NCI-H446 (cell line): ENCODE measurements at regions not wholly inside any gene's neighbourhood (a gene's known extent, or its start where the extent isn't known, plus 50 kb on each side); places are given as distances from the start of the nearest gene placed in this dataset.
"Not testable (repeated sequence)": the region's sequence is repeated elsewhere in the genome, so short reads cannot be mapped to it uniquely, and the experiment has no call there.

ENCODE experiments used
- DNase-seq, 2 experiments: peaks; one replicate each; lab custom pipeline; 2025; lab: John Stamatoyannopoulos, UW

DNA sequence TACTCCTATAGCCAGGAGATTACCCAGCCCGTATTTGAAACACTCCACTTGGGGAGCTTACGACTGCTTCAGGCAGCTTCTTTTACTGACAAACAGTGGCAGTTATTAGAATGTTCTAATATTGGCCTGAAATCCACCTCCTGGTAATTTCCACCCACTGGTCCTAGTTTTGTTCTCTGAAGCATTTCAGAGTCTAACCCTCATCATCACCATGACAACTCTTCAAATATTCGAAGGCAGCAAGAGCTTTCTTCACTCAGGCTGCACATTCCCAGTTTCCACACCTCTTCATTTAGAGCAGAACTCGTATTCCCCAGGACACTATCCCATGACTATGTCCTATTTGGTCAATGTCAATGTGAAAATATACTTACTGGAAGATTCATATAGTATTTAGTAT is 325.6 kb downstream of the UBE3D start:
- no peak for DNase-seq

DNA sequence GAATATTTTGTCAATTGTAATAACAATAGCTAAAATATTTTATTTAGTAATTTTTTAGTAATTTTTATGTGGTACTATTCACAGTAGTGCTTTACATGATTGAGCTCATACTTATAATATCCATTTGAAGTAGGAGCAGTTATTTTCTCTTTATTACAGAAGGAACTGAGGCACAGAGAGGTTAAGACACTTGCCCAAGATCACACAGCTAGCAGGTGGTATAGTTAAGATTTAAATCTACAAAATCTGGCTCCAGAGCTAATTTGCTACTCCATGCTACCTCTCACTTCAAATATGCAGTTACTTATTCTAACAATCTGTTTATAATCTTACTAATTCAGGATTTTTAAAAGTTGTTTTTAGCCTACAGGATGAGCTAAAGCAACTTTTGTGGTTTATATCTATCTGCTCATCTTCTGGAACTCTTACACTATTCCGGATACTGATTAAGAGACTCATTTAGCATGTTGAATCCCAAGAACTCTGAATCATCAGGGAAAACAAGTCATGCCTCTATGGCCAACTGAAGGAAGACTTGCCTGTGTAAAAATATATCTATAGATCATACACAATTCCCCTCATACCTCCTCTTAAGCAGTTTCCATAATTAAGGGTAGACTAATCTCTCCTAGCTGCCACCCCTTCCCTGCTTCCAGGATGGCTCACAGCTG is 324.2 kb downstream of the UBE3D start:
- DNase-seq = no peak

DNA sequence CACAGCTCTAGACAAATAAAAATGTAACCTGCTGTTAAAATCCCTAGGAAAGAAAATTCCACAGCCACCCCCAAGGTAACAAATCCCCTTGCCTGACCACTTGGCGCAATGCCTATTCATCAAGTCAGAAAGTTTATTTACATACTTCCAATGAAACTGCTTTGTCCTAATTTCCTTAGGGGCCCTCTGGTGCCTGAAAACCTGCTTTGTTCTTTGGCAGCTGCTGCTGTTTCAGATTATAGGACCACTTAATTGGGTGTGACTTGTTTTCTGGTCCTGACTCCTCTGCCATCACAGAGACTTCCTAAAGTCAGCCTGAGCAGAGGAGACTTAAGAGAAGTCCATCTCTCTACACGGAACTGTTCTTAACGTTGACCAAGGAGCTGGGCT is 323.6 kb downstream of the UBE3D start:
- DNase-seq = no peak

DNA sequence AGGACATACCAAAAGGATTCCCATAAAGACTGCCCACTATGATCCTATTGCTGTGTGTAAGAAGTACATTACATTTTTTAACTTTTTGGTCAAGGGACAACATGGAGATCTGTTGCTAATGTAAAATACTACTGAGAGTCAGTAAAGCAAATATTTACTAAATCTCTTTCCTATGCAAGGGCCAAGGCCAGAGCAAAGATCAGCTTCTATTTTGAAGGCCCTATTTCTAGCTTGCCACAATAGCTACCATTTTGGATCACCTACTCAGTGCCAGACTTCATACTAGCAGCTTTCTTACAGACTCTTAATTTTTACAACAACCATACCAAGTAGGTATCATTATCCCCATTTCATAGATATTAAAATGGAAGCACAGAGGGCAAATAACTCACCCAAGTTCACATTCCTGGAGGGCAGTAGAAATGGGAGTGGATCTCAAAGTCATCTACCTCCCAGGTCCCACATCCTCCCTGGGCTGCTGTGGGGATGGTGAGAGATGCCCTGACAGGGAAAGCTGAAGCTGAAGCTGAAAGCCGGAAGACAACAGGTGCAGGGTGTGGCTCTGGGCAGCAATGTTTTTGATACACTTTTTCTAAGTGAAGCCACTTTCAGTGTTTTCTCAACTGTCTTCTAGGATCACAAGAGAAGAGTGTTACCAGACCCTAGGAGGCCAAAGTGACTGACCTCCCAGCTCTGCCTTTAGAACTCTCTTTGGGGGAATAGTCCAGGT is 321.2 kb downstream of the UBE3D start:
- no peak for DNase-seq

DNA sequence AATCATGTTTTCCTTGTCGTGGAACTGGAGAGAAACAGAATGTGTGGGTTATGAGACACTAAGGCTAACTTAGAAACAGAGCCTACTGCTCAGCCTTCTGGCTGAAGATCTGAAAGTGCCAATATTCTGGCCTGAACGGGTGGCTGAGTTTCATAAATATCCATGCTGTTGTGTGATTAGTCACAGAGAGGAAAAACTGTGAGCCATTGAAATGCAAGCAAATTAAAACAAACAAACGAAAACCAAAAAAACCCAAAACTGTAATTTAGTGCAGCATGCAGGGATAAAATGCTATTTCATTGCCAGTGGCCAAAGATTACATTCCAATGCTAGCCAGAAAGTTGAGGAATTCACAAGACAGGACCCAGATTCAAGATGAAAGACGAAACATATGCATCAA is 315.1 kb downstream of the UBE3D start:
- no peak for DNase-seq

DNA sequence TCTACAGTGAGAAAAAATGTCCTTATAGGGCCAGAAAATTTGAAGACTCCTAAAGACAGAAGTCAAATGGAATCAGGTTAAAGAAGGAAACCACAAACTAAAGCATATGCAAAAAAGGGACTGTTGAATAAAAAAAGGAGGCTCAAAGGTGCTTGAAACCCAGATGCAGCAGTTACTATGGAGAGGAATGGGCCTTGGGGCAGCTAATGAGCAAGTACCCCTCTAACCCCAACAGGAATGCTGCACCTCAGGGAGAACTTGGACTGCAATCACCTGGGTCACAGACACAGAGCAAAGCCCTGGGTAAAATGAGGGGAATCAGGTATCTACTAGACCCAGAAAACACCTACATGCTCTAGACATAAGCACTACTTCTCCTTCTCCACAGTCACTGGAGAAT is 313.9 kb downstream of the UBE3D start:
- DNase-seq = no peak

DNA sequence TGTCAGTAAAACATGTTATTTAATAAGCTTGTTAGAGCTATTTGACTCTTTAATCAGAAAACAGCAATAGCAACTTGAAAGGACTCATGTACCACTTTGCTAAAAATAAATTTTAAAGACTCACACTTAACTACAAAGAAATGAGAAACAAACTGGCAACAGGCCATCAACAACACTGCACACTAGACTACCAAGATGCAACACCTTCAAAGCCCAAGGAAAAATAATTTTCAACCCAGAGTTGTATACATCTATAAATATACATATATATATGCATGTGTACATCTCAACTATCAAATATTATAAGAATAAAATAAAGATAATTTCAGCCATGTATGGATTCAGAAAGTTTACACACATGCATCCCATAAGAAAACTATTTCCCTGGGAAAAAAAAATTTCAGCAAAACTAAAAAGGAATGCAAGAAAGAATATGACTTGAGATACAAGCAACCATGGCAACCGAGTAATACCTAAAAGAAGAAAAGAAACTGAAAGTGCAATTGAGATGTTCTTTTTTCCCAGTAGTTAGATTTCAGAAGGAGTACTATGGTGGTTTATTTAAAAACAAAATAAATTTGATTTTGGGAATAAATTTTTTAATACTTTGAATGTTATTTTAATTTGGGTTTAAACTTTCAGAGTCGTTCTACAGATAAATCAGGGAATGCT is 303.8 kb downstream of the UBE3D start:
- DNase-seq = no peak

DNA sequence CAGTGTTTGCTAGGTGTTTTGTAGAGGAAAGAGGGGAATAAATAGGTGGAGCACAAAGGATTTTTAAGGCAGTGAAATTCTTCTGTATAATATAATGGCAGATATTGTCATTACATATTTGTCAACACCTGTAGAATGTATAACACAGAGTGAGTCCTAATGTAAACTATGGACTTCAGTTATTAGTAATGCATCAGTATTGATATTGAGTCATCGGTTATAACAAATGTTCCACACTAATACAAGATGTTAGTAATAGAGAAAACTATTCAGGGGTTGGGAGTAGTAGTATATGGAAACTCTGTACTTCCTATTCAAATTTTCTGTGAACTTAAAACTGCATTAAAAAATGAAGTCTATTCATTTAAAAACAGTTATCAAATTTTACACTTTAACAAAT is 299.2 kb downstream of the UBE3D start:
- DNase-seq = no peak

DNA sequence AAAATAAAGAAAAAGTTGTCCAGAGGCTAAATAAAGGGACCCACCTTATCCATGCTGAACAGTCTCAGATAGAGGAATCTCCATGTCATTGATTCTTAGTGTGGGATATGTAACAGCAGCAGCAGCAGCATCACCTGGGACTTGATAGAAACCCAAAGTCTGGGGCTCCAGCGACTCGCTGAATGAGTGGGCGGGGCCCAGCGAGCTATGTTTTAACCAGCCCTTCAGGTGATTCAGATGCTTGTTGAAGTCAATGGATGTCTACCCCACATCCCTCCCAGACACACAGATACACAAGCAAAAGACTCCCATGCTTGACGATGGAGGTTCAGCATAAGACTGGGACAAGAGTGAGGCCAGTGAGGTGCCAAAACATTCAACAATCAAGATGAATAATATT is 298.6 kb downstream of the UBE3D start:
- no peak for DNase-seq

DNA sequence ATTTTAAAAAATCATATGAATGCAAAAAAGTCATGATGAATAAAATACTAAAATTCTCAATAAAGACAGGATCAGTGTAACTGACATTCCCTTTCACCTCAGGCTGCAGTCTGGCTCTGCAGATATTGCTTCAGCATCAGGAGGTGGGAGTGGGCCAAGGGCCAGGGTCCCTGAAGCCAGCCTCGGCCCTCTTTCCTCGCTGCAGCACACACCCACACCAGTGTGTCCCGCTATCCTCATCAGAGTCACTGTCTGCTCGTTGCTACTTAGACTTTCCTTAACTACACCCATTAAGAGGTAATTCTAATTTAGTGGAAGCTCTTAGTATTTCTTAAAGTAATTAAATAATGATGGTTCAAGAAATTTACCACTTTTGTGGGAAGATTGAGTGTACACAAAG is 298.2 kb downstream of the UBE3D start:
- no peak for DNase-seq

DNA sequence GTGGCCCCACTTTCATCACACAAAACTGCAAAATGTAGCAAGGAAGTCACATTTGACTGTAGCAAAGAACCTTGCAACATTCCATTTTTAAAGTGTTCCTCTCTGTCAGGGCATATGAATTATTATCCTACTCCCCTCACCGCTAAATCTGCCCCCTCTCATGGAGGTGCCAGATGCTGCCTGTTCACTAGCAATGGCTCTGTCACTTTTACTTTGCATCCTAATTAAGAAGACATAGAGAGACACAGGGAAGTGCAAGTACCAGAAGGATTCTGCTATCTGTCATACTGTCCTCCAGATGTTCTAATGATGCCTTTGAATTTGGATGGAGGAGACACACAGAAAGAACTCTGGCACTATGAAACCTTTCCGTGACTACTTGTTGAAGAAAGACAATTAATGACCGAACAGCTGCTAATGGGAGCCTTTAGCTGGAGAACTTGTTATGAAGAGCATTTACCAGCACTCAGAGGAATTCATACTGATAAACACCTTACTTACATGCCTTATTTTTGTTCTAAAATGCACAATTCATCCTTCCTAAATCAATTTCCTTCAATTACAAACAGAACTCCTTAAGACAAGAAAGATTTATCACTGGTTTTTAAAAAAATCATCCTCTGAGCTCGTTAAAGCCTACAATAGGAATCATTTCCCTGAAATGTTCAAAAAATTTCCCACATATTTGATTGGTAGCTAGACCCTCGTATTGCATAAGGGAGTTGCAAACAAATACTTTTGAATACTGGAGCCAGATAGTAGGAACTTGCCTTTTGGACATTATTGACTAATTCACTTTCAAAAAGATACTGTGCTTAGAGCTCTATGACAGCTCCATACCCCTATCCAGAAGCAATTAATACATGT is 292.6 kb downstream of the UBE3D start:
- DNase-seq = no peak

DNA sequence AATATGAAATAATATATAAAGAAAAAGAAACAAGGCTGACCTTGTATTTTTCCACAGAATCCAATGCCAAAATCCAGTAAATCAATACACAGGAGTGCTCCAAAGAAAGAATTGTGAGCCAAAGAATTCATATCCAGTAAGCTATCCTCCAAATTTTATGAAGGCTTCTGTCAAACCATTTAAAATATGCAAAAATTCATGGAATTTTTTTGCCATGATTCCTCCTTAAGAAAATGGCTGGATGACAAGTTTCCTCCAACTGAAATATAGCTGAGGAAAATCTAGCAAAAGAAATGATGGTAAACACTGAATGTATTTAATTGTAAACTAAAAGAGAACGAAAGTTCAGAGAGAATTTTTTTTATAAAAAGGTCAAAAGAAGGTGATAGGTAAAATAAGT is 290.3 kb downstream of the UBE3D start:
- DNase-seq = no peak

DNA sequence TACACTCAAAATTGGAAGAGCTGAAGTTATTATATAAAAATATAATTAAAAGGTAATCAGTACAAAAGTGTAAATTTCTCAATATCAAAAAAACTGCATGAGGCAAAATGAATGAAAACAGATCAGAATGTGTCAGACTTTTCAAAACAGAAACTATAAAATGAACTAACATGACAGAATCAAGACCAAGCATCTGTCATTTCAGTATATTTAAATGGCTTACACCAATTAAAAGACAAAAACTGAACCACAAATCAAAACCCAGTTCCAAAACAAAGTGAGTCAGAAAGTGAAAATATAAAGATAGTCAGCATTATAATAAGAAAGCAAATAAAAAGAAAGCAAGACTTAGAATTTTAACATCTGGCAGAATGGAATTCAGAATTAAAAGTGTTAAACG is 289.7 kb downstream of the UBE3D start:
- DNase-seq = no peak

DNA sequence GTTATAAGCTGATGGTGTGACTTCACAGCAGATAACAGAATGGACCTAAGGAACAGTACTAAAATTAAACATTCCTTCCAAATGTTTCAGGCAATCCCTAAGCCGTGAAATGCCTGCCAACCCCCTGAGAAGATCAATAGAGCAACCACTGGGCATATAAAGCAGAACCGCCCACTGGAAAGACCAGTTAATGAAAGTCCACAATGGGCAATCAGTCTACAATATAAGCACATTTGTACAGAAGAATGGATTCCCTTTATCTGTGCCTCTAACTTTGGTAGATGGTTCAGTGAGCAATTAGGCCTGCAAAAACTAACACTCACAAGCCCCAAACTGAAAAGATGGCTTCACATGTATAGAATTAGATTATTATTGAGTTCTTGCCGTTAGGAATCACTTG is 286.6 kb downstream of the UBE3D start:
- DNase-seq = no peak

DNA sequence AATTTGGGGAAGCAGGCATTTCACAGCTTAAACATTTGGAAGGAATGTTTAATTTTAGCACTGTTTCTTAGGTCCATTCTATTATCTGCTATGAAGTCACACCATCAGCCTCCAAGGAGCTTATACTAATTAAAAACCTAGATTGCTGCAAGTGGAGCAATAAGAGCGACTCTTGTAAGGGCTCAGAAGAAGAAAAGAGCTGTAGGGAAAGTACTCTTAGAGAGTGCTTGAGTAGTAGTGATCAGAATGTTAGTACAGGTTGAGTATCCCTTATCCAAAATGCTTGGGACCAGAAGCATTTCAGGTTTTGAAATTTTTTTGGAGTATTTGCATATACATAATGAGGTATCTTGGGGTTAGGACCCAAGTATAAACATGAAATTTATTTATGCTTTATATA is 285.3 kb downstream of the UBE3D start:
- no peak for DNase-seq

DNA sequence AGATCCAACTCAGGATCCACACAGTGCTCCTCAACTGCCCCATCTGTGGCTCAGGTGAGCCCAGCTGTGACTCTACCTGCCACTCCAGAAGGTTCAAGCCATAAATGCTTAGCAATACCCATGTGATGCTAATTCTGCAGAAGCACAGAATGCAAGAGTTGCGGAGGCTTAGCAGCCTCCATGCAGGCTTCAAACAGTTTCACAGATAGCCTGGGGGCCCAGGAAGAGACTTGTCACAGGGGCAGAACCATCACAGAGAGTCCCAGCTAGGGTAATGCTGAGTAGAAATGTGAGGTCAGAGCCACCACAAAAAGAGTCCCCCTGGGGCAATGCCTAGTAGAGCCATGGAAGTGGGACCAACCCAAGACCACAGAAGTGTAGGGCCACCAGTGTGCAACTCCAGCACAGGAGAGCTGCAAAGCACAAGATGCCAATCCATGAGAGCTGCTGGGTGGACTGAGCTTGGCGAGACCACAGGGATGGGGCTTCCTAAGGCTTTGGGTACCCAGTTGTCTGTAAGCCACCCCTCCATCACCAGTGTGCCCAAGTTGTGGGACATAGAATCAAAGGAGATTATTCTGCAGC is 283.9 kb downstream of the UBE3D start:
- DNase-seq = no peak

DNA sequence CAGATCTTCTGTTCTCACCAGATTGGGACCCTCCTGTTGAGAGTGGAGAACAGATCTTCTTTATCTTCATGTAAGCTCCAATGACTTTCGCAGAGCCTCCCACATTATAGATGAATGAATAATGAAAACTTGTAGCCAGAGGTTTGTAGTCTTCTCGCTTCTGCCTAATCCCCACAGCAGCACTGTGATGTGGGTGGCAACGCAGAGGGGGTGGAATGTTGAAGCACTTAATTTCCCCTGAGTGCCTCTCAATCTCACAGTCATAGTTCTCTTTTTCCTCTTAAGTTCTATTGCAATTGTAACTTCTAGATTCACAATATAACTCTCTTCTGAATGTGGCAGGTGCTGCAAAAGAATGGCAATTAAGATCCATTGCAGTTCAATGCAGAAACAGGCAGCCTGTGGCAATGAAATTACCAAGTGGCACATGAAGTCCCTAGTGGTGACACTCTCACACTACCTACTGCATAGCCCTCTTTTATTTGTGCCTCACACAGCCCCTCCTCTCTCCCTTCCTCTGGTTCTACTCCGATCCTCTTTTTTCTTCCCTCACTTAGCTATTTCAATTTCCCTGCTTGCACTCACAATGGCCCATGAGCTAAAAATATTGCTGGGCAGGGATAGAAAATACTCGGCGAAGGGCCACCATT is 281.9 kb downstream of the UBE3D start:
- DNase-seq = no peak

DNA sequence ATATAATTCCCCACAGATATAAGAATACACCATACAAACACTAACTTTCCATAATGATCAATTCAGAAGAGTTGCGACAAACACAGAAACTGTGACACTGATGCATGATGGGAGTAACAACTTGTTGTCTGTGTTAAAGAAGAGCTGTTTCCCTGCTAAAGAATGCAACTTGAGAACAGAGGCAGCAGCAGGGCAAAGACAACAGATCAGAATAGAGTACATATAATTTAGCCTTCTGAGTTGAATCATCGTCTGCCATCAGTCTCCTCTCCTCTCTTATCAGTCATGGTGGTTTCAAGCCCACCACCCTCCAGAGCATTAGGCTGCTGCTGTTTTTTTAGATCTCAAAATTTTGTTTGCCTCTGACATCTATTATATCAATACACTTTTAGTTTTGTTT is 280.4 kb downstream of the UBE3D start:
- DNase-seq = no peak

DNA sequence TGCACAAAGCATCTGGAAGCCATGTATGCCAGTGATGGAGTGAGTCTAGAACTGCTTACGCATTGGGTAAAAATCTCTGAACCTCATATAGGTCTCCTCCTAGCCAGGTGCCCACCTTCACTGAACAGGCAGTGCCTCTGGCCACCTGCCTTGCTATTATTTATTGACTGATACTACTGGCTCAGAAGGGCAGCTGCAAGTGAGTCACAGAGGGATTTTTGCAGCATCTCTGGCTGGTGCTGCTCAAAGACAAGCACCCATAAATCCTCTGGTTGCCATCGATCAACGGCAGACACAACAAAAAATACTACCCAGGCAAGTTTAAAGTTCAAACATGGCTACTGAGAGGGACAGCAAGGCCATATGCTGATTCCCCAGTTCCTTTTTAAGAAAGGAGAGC is 279.4 kb downstream of the UBE3D start:
- DNase-seq = no peak

DNA sequence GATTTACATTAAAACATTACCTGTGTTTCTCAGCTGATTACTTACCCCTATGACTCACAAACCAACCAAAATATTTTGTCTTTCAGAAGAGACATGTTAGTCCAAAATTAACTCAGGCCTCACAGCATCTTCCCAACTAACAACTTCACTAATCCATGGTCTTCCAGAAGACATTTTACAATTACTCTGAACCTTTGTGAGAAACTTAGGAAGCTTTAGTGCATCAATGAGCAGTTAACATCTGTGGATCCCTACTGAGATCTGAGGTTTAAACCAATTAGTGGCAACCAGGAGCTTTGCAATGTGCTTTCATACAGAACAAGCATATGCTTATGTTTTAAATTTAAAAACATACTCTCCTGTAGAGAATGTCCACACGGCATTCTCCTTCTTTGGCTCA is 269.7 kb downstream of the UBE3D start:
- no peak for DNase-seq

DNA sequence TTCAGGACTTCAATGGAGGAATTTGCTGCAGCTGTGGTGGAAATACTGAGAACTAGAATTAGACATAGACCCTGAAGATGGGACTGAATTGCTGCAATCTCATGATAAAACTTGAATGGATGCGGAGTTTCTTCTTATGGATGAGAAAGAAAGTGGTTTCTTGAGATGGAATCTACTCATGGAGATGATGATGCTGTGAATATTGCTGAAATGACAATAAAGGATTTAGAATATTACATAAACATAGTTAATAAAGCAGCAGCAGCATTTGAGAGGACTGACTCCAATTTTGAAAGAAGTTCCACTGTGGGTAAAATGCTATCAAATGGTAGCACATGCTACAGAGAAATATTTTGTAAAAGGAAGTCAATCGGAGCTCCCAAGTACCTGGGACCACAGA is 264.6 kb downstream of the UBE3D start:
- no peak for DNase-seq

DNA sequence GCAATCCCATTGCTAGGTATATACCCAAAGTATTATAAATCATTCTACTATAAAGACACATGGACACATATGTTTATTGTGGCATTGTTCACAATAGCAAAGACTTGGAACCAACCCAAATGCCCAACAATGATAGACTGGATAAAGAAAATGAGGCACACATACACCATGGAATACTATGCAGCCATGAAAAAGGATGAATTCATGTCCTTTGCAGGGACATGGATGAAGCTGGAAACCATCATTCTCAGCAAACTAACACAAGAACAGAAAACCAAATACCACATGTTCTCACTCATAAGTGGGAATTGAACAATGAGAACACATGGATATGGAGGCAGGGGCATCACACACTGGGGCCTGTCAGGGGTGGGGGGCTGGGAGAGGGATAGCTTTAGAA is 249.4 kb downstream of the UBE3D start:
- DNase-seq = not testable (repeated sequence)
